Muscle layer of duodenum (tissue), 2 donors: ENCODE measurements at regions not wholly inside any gene's neighbourhood (a gene's known extent, or its start where the extent isn't known, plus 50 kb on each side); places are given as distances from the start of the nearest gene placed in this dataset.

Experiments used
- H3K27ac ChIP-seq: one replicate; pipeline ENCODE4 v1.7.0; 2013; ENCODE audit warnings: mild to moderate bottlenecking, low read length
- H3K27me3 ChIP-seq: one replicate; pipeline ENCODE4 v1.7.0; 2013; ENCODE audit warnings: low read depth, mild to moderate bottlenecking, control low read depth, low read length
- H3K36me3 ChIP-seq, 2 donors: one replicate each; pipeline ENCODE4 v1.7.0; 2013; ENCODE audit warnings: low read length in 2 of 2, control low read depth in 1 of 2, mild to moderate bottlenecking in 1 of 2; ENCODE audit not compliant: insufficient read depth in 2 of 2, control insufficient read depth in 1 of 2
- H3K4me1 ChIP-seq, 2 donors: one replicate each; pipeline ENCODE4 v1.7.0; 2013; ENCODE audit warnings: low read length in 2 of 2, mild to moderate bottlenecking in 2 of 2, control low read depth in 1 of 2, moderate library complexity in 1 of 2; ENCODE audit not compliant: insufficient read depth in 2 of 2, control insufficient read depth in 1 of 2
- H3K4me3 ChIP-seq, 2 donors: one replicate each; pipeline ENCODE4 v1.7.0; 2013; ENCODE audit warnings: low read length in 2 of 2, low read depth in 1 of 2, mild to moderate bottlenecking in 1 of 2
- H3K9me3 ChIP-seq, 2 donors: one replicate each; pipeline ENCODE4 v1.7.0; 2013; ENCODE audit warnings: low read length in 2 of 2, control low read depth in 1 of 2, mild to moderate bottlenecking in 1 of 2; ENCODE audit not compliant: control insufficient read depth in 1 of 2
- donor health status: healthy.

- Histone ChIP-seq H3K27me3 (no peaks in the 10 kb centered on the region), H3K9me3 (no peaks in the 10 kb centered on the region), H3K4me1 (no peaks in the 10 kb centered on the region), H3K36me3 (no peaks in the 10 kb centered on the region), H3K27ac (no peak overlapping the region), H3K4me3 (no peak overlapping the region)
Measured at GRCh38 chrX:4682636-4683035, 969.2 kb upstream of the PRKX start.

DNA sequence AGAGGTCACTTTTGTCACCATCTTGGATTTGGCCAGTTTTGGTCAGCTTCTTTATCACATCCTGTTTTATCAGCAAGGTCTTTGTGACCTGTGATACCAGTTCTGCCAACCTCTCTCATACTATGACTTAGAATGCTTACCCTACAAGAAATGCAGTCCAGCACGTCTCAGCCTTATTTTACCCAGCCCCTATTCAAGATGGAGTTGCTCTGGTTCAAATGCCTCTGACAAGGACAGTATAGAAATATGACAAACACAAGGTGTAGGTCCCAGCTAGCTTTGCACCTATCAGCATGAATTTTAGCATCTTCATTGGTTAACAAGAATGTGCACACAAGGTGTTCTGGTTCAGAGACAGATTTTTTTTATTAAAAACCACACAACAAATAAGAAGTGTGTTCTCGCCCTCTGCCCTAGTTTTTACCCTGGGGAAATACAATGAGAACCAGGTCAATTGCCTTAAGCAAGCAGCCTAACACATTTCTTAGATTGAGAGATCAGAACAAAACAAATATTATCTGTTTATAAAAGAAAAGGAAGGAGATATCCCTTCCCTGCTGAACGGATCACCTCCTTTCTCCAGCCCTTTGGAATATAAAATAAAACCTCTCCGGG is 962.3 kb upstream of the PRKX start:
- Histone ChIP-seq H3K27me3 (no peaks in the 10 kb centered on the region), H3K27ac (no peak overlapping the region), H3K36me3 (no peaks in the 10 kb centered on the region)

DNA sequence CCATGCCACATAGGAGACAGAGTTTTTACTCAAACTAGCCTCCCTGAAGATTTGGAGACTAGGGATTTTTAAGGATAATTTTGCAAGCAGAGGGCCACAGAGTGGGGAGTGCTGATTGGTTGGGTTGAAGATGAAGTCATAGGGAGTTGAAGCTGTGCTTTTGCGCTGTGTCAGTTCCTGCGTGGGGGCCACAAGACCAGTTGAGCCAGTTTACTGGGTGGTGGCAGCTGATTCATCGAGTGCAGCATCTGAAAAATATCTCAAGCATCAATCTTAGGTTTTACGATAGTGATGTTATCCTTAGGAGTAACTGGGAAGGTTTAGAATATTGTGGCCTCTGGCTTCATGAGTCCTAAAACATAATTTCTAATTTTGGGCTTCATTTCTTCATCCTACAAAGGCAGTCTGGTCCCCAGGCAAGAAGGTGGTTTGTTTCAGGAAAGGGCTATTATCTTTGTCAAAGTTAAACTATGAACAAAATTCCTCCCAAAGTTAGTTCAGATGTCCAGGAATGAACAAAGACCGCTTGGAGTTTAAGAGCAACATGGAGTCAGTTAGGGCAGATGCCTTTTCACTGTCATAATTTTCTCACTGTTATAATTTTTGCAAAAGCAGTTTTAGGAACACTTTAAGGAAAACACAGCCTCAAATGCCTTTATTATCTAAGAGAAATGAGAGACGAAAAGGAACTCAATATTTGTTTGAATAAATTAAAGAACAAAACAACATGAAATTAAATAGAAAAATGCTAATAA is 960.8 kb upstream of the PRKX start:
- H3K4me3 ChIP-seq, result no peak overlapping the region
- no peaks in the 10 kb centered on the region for H3K36me3 ChIP-seq
- H3K27ac ChIP-seq, result no peak overlapping the region
- no peaks in the 10 kb centered on the region for H3K9me3 ChIP-seq
- no peaks in the 10 kb centered on the region for H3K27me3 ChIP-seq
- H3K4me1 ChIP-seq, result no peaks in the 10 kb centered on the region

More for the DNA sequence above, 962.3 kb upstream of the PRKX start:
- H3K9me3 ChIP-seq, result no peaks in the 10 kb centered on the region
- H3K4me1 ChIP-seq, result no peaks in the 10 kb centered on the region
- no peak overlapping the region for H3K4me3 ChIP-seq

DNA sequence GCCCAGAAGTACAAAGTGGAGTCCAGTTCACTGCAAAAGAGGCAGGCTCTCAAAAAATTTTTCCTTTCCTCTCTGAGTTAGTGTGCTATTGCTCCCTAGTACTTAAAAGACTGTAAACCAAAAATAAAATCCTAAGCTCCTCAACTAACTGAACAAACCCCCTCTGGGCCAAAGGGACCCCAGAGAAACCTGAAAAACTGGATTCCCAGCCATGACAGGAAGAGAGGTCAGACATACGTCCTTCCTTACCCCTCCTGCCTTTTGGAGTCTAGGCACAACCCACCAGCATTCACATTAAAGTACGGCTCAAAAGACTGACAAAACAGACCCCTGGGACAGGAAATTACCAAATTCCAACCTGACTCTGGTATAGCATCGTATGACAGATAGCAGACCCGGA is 957.9 kb upstream of the PRKX start:
- no peak overlapping the region for H3K27ac ChIP-seq
- H3K9me3 ChIP-seq, result no peaks in the 10 kb centered on the region
- H3K27me3 ChIP-seq, result no peaks in the 10 kb centered on the region
- no peak overlapping the region for H3K4me3 ChIP-seq
- H3K36me3 ChIP-seq, result no peaks in the 10 kb centered on the region
- H3K4me1 ChIP-seq, result no peaks in the 10 kb centered on the region

DNA sequence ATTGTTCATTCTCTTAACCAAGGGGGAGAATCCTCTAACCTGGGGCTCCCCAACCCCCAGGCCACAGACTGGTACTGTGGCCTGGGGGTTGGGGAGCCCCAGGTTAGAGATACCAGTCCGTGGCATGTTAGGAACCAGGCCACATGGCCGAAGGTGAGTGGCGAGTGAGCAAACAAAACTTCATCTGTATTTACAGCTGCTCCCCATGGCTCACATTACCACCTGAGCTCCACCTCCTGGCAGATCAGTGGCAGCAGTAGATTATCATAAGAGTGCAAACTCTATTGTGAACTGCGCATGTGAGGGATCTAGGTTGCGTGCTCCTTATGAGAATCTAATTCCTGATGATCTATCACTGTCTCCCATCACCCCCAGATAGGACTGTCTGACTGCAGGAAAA is 957.2 kb upstream of the PRKX start:
- H3K4me3 ChIP-seq, result no peak overlapping the region
- no peaks in the 10 kb centered on the region for H3K36me3 ChIP-seq
- H3K27me3 ChIP-seq, result no peaks in the 10 kb centered on the region
- H3K9me3 ChIP-seq, result no peaks in the 10 kb centered on the region
- H3K27ac ChIP-seq, result no peak overlapping the region
- H3K4me1 ChIP-seq, result no peaks in the 10 kb centered on the region

GRCh38 chrX:4668802-4669536 is 955.5 kb upstream of the PRKX start:
- Histone ChIP-seq H3K27me3 (no peaks in the 10 kb centered on the region), H3K9me3 (no peaks in the 10 kb centered on the region), H3K4me3 (no peak overlapping the region), H3K4me1 (no peaks in the 10 kb centered on the region), H3K27ac (no peak overlapping the region), H3K36me3 (no peaks in the 10 kb centered on the region)

DNA sequence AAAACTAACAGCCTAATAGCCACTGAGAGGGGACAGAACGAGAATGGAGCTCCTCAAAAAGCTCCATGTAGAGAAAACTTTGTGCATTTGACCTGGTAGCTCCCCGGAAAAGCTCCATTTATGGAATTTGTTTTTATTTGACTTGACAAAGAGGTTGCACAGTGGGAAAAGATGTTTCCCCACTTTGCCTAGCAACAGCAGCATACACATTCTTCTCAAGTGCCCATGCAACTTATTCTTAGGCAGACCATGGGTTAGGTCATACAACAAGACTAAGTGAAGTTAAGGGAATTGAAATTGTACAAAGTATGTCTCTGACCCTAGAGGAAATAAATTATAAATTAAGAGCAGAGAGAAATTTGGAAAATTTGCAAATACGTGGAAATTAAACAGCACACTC is 949.6 kb upstream of the PRKX start:
- H3K27me3 ChIP-seq, result no peaks in the 10 kb centered on the region
- H3K4me3 ChIP-seq, result no peak overlapping the region
- no peaks in the 10 kb centered on the region for H3K9me3 ChIP-seq
- no peak overlapping the region for H3K27ac ChIP-seq
- H3K36me3 ChIP-seq, result no peaks in the 10 kb centered on the region
- H3K4me1 ChIP-seq, result no peaks in the 10 kb centered on the region

- Histone ChIP-seq H3K27me3 (no peaks in the 10 kb centered on the region), H3K4me1 (no peaks in the 10 kb centered on the region), H3K9me3 (no peaks in the 10 kb centered on the region), H3K36me3 (no peaks in the 10 kb centered on the region), H3K4me3 (no peak overlapping the region), H3K27ac (no peak overlapping the region)
Measured at GRCh38 chrX:4661771-4662170, 948.3 kb upstream of the PRKX start.

GRCh38 chrX:4656419-4656818 is 943.0 kb upstream of the PRKX start:
- H3K4me3 ChIP-seq, result no peak overlapping the region
- no peaks in the 10 kb centered on the region for H3K4me1 ChIP-seq
- H3K27ac ChIP-seq, result no peak overlapping the region
- H3K27me3 ChIP-seq, result no peaks in the 10 kb centered on the region
- H3K9me3 ChIP-seq, result no peaks in the 10 kb centered on the region
- H3K36me3 ChIP-seq, result no peaks in the 10 kb centered on the region

- H3K9me3 ChIP-seq, result no peaks in the 10 kb centered on the region
- H3K27ac ChIP-seq, result no peak overlapping the region
- no peaks in the 10 kb centered on the region for H3K4me1 ChIP-seq
- no peaks in the 10 kb centered on the region for H3K27me3 ChIP-seq
- no peak overlapping the region for H3K4me3 ChIP-seq
- H3K36me3 ChIP-seq, result no peaks in the 10 kb centered on the region
Measured at GRCh38 chrX:4655743-4656142, 942.3 kb upstream of the PRKX start.

DNA sequence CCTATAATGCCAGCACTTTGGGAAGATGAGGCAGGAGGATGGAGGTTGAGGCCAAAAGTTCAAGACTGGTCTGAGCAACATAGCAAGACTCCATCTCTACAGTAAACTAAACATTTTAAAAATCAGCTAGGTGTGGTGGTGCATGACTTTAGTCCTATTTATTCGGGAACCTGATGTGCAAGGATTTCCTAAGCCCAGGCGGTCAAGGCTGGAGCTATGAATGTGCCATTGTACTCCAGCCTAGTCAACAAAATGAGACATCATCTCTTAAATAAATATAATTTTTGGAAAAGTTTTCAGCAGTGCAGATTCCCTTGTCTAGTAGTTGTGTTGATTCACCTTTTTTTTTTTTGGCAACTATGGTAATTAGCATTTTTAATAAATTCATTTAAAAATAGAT is 928.7 kb upstream of the PRKX start:
- Histone ChIP-seq H3K9me3 (no peaks in the 10 kb centered on the region), H3K27me3 (no peaks in the 10 kb centered on the region), H3K36me3 (no peaks in the 10 kb centered on the region), H3K4me3 (no peak overlapping the region), H3K27ac (no peak overlapping the region), H3K4me1 (no peaks in the 10 kb centered on the region)
